LNCaP clone FGC (cell line): ENCODE measurements at regions not wholly inside any gene's neighbourhood (a gene's known extent, or its start where the extent isn't known, plus 50 kb on each side); places are given as distances from the start of the nearest gene placed in this dataset.

Experiments
- DNase-seq: peaks from one replicate; pipeline ENCODE4 v3.0.0-alpha.2; 2011; ENCODE audit warnings: low read depth
- H3K4me3 ChIP-seq: 2 replicates; pipeline ENCODE4 v1.5.1; 2011; ENCODE audit warnings: mild to moderate bottlenecking, low read depth, low read length, control low read depth
- CTCF ChIP-seq: IDR thresholded peaks from 2 replicates; pipeline ENCODE4 v1.5.1; 2012; ENCODE audit warnings: mild to moderate bottlenecking; ENCODE audit not compliant: control insufficient read depth, insufficient read depth; ENCODE audit errors: extremely low read depth

- no peak for DNase-seq
- TF ChIP-seq CTCF, result no peak
- no peak overlapping the region for H3K4me3 ChIP-seq
Measured at GRCh38 chr11:101354801-101355200, 225.2 kb upstream of the PGR start.

GRCh38 chr11:101348786-101349185, 219.2 kb upstream of the PGR start:
- no peak for TF ChIP-seq CTCF

GRCh38 chr11:101346591-101346990, 217.0 kb upstream of the PGR start:
- DNase-seq, result no peak
- no peak overlapping the region for H3K4me3 ChIP-seq
- TF ChIP-seq CTCF, result no peak

More at GRCh38 chr11:101348786-101349185, 219.2 kb upstream of the PGR start:
- no peak for DNase-seq
- no peak overlapping the region for H3K4me3 ChIP-seq

GRCh38 chr11:101345891-101346290, 216.3 kb upstream of the PGR start:
- no peak overlapping the region for H3K4me3 ChIP-seq
- TF ChIP-seq CTCF, result no peak
- no peak for DNase-seq

GRCh38 chr11:101342307-101342706, 212.7 kb upstream of the PGR start:
- no peak for DNase-seq
- TF ChIP-seq CTCF, result no peak
- H3K4me3 ChIP-seq, result no peak overlapping the region

- no peak for TF ChIP-seq CTCF
- peak; percentile 22 for DNase-seq
- no peak overlapping the region for H3K4me3 ChIP-seq
Measured at GRCh38 chr11:101341578-101341977, 212.0 kb upstream of the PGR start.

- no peak for DNase-seq
- no peak overlapping the region for H3K4me3 ChIP-seq
- no peak for TF ChIP-seq CTCF
Measured at GRCh38 chr11:101336858-101337257, 207.2 kb upstream of the PGR start.
